ENCODE measurements at regions not wholly inside any gene's neighbourhood (a gene's known extent, or its start where the extent isn't known, plus 50 kb on each side); places are given as distances from the start of the nearest gene placed in this dataset.

DNA sequence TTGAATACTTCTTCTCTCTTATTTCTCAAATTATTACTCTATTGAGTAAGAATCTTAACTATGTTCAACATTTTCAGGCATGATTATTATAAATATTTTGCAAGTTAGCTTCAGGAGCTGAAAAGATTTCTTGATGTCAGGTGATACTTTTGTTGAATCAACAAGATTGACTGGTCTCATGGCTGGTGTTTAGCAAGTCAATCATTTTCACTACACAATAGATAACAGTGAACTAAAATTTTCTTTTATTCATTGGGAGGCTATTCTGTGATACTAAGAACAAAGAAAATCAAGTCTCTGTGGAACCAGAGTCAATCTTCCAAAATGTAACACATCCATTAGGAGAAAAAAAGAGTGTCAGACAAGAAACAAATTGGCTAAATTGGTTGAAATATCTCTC is 476.7 kb downstream of the CNTN3 start:
- H3K4me3 ChIP-seq (replicated peaks in 1 of 3; ENCODE audit: low read depth in 2 of 3, low read length in 3 of 3) = no peak overlapping the region
- intact Hi-C loops (cut with micrococcal nuclease) = no loop called here

DNA sequence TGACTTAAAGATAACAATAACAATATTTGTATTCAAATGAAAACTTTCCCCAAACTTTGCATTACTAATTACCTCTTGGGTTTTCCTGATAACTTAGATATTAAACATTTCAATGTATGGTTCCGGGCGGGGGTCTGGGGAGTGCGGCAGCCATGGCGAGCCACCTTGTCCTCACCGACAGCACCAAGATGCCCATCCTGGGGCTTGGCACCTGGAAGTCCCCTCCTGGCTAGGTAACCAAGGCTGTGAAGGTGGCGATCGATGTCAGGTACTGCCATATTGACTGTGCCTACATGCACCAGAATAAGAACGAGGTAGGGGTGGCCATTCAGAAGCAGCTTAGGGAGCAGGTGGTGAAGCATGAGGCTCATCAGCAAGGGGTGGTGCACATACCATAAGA is 478.7 kb downstream of the CNTN3 start:
- Mint-ChIP-seq H3K4me3 (no peak overlapping the region), H3K36me3 (no peaks in the 10 kb centered on the region), H3K27me3 (ENCODE audit: low read depth in 3 of 3) (no peaks in the 10 kb centered on the region), H3K9me3 (peaks cover 0 to 33% (median 6%) of the 10 kb centered on the region in 7 donors), H3K4me1 (no peaks in the 10 kb centered on the region), H3K27ac (no peak overlapping the region)
- no peak overlapping the region for H3K4me3 ChIP-seq (replicated peaks in 1 of 3; ENCODE audit: low read depth in 2 of 3, low read length in 3 of 3)
- TF ChIP-seq, protein P1, sequence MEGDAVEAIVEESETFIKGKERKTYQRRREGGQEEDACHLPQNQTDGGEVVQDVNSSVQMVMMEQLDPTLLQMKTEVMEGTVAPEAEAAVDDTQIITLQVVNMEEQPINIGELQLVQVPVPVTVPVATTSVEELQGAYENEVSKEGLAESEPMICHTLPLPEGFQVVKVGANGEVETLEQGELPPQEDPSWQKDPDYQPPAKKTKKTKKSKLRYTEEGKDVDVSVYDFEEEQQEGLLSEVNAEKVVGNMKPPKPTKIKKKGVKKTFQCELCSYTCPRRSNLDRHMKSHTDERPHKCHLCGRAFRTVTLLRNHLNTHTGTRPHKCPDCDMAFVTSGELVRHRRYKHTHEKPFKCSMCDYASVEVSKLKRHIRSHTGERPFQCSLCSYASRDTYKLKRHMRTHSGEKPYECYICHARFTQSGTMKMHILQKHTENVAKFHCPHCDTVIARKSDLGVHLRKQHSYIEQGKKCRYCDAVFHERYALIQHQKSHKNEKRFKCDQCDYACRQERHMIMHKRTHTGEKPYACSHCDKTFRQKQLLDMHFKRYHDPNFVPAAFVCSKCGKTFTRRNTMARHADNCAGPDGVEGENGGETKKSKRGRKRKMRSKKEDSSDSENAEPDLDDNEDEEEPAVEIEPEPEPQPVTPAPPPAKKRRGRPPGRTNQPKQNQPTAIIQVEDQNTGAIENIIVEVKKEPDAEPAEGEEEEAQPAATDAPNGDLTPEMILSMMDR (IDR thresholded peaks at IDR 0.05) = no peak
- intact Hi-C loops (cut with micrococcal nuclease) = no loop called here
- no peak overlapping the region for H3K9ac ChIP-seq (ENCODE audit: insufficient read depth, low read length, poor library complexity, severe bottlenecking)
- WGBS (ENCODE audit: insufficient coverage) = 92% methylated on average over 6 of the region's 8 CpGs
- no peaks in the 10 kb centered on the region for H3K27me3 ChIP-seq (ENCODE audit: control insufficient read depth in 2 of 2, insufficient read depth in 2 of 2, low read length in 2 of 2)
- no peak for DNase-seq
- no peaks in the 10 kb centered on the region for H3K36me3 ChIP-seq (replicated peaks in 1 of 2; ENCODE audit: control insufficient read depth in 1 of 2, insufficient read depth in 2 of 2, low read length in 2 of 2)
- H2AFZ ChIP-seq (ENCODE audit: insufficient read depth, low read depth, low read length, poor library complexity, severe bottlenecking) = no peak overlapping the region
- no peaks in the 10 kb centered on the region for H3K79me2 ChIP-seq (ENCODE audit: insufficient read depth, low read length)
- no peaks in the 10 kb centered on the region for H3K4me1 ChIP-seq (ENCODE audit: control insufficient read depth in 1 of 2, insufficient read depth in 2 of 2, low read length in 2 of 2)
- no peaks in the 10 kb centered on the region for H4K20me1 ChIP-seq (ENCODE audit: insufficient read depth, low read length)
- H3K9me3 ChIP-seq (replicated peaks in 1 of 2; ENCODE audit: control insufficient read depth in 1 of 2, insufficient read depth in 1 of 2, low read length in 2 of 2) = peaks cover 15 to 19% of the 10 kb centered on the region in 2 donors
- H3K27ac ChIP-seq (ENCODE audit: low read depth in 1 of 2, low read length in 2 of 2) = no peak overlapping the region
- H3K4me2 ChIP-seq (replicated peaks; ENCODE audit: extremely low read depth, low read length, poor library complexity, severe bottlenecking) = no peak overlapping the region

More for the DNA sequence above, 476.7 kb downstream of the CNTN3 start:
- Histone ChIP-seq H2AFZ (ENCODE audit: insufficient read depth, low read depth, low read length, poor library complexity, severe bottlenecking) (no peak overlapping the region), H3K79me2 (ENCODE audit: insufficient read depth, low read length) (no peaks in the 10 kb centered on the region), H3K9ac (ENCODE audit: insufficient read depth, low read length, poor library complexity, severe bottlenecking) (no peak overlapping the region), H3K36me3 (replicated peaks in 1 of 2; ENCODE audit: control insufficient read depth in 1 of 2, insufficient read depth in 2 of 2, low read length in 2 of 2) (no peaks in the 10 kb centered on the region), H3K9me3 (replicated peaks in 1 of 2; ENCODE audit: control insufficient read depth in 1 of 2, insufficient read depth in 1 of 2, low read length in 2 of 2) (peaks cover 9 to 10% of the 10 kb centered on the region in 2 donors), H3K4me2 (replicated peaks; ENCODE audit: extremely low read depth, low read length, poor library complexity, severe bottlenecking) (no peak overlapping the region), H3K4me1 (ENCODE audit: control insufficient read depth in 1 of 2, insufficient read depth in 2 of 2, low read length in 2 of 2) (no peaks in the 10 kb centered on the region), H4K20me1 (ENCODE audit: insufficient read depth, low read length) (no peaks in the 10 kb centered on the region), H3K27me3 (ENCODE audit: control insufficient read depth in 2 of 2, insufficient read depth in 2 of 2, low read length in 2 of 2) (no peaks in the 10 kb centered on the region), H3K27ac (ENCODE audit: low read depth in 1 of 2, low read length in 2 of 2) (no peak overlapping the region)
- Mint-ChIP-seq H3K4me1 (no peaks in the 10 kb centered on the region), H3K27ac (no peak overlapping the region), H3K27me3 (ENCODE audit: low read depth in 3 of 3) (no peaks in the 10 kb centered on the region), H3K36me3 (no peaks in the 10 kb centered on the region), H3K4me3 (no peak overlapping the region), H3K9me3 (peaks cover 0 to 18% (median 4%) of the 10 kb centered on the region in 7 donors)
- no peak for DNase-seq
- TF ChIP-seq, protein P1 (IDR thresholded peaks at IDR 0.05) = no peak

Measured in CD14-positive monocyte (primary cell).